ENCODE measurements at regions not wholly inside any gene's neighbourhood (a gene's known extent, or its start where the extent isn't known, plus 50 kb on each side); places are given as distances from the start of the nearest gene placed in this dataset.

DNA sequence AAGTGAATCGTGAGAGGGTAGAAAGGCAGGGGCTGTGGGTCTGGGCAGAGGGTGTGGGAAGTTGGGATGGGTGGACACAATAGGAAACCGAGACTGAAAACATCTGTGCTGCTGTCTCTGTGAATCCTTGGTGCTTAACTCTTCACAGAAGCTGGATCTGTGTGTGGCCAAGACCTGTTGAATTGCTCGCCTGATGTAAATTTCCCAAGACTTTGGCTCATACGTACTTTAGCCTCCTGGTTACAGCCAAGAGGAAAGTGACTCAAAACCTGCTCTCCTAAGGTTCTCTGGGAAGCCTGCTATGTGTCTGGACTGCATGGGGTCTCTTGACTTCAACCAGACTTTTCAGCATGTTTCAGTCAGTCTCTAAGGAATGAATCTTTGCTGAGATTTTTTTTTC is 270.3 kb downstream of the RWDD3 start:
- no peaks in the 10 kb centered on the region for H3K36me3 ChIP-seq (ENCODE audit: low read depth)
- no peaks in the 10 kb centered on the region for H3K9me3 ChIP-seq
- intact Hi-C loops (cut with DNase I, micrococcal nuclease), result no loop called here
- TF ChIP-seq, protein P1, sequence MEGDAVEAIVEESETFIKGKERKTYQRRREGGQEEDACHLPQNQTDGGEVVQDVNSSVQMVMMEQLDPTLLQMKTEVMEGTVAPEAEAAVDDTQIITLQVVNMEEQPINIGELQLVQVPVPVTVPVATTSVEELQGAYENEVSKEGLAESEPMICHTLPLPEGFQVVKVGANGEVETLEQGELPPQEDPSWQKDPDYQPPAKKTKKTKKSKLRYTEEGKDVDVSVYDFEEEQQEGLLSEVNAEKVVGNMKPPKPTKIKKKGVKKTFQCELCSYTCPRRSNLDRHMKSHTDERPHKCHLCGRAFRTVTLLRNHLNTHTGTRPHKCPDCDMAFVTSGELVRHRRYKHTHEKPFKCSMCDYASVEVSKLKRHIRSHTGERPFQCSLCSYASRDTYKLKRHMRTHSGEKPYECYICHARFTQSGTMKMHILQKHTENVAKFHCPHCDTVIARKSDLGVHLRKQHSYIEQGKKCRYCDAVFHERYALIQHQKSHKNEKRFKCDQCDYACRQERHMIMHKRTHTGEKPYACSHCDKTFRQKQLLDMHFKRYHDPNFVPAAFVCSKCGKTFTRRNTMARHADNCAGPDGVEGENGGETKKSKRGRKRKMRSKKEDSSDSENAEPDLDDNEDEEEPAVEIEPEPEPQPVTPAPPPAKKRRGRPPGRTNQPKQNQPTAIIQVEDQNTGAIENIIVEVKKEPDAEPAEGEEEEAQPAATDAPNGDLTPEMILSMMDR (IDR thresholded peaks at IDR 0.05), result no peak
- DNase-seq, result no peak
- ATAC-seq, result no peak
- no peak overlapping the region for H3K4me3 ChIP-seq
- no peaks in the 10 kb centered on the region for H3K4me1 ChIP-seq (ENCODE audit: low read depth)

DNA sequence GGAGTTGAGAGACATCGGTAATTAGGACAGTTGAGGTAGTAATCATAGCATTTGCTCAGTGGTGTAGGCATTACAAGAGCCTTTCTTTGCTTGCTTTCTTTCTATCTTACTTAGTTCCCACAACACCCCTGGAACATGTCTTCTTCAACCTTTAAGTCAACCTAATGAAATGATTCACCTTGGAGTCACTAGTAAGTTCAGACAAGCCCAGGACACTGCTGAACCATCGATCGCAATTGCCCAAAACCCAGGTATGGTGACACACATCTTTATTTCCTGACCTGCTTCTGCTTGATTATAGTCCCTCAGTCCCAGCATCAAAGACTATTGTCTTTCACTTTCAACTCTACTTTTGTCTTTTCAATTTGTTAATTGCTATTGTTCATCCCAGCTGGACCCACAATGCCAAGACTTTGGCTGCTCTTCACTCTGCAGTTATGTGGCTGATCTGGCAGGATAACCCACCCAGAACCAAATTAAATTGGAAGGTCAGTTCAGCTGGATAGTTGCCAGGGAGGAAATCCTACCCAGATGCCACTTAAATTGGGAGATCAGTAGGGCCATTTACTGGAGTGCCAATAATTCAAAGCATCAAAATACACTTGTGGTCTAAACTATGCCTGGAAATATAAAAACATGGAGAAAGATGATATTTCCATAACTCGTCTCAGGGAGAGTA is 272.9 kb downstream of the RWDD3 start:
- intact Hi-C loops (cut with DNase I, micrococcal nuclease), result no loop called here
- no peaks in the 10 kb centered on the region for H3K36me3 ChIP-seq (ENCODE audit: low read depth)
- TF ChIP-seq, protein P1 (IDR thresholded peaks at IDR 0.05), result no peak
- DNase-seq, result no peak
- H3K4me1 ChIP-seq (ENCODE audit: low read depth), result no peaks in the 10 kb centered on the region
- no peak overlapping the region for H3K4me3 ChIP-seq
- no peak for ATAC-seq
- no peaks in the 10 kb centered on the region for H3K9me3 ChIP-seq

DNA sequence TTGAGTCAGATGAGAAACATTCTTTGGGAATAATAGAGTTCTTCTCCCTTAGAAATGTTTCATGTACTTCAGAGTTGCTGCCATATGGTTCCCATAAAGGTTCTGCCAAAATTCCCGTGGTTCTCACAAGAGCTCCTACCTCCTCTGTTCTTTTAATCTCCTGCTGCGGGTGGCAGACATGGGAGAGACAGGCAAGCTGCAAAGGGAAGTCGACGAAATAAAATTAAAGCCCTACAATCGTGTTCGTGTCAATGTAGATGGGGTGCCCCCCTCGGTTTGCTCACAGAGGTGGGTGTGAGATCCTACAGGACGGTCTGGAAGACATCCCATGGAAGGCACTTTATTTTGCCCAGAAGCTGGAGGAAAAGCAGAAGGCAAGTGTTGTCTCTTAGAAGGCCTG is 276.0 kb downstream of the RWDD3 start:
- intact Hi-C loops (cut with DNase I, micrococcal nuclease), result no loop called here
- Histone ChIP-seq H3K4me1 (ENCODE audit: low read depth) (no peaks in the 10 kb centered on the region), H3K9me3 (no peaks in the 10 kb centered on the region), H3K4me3 (no peak overlapping the region), H3K36me3 (ENCODE audit: low read depth) (no peaks in the 10 kb centered on the region)
- TF ChIP-seq, protein P1 (IDR thresholded peaks at IDR 0.05), result no peak
- DNase-seq, result no peak
- ATAC-seq, result no peak

DNA sequence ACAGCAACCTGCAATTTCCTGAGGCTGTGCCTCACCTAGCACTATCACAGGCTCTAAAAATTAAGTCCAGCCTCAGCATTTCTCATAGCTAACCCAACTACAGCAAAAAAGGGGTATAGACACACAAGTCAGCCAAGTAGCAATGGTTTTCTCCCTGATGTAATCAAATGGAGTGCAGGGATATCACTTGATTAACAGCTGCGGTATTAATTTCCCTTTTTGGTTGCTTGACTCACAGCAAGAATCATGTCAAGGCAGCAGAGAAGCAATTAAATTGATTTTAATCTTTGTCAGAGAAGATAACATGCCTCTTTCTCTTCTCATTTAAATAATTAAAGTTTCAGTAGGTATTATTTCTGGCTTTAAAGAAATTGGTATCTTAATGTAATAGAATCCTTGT is 278.9 kb downstream of the RWDD3 start:
- TF ChIP-seq, protein P1 (IDR thresholded peaks at IDR 0.05), result no peak
- ATAC-seq, result no peak
- H3K4me3 ChIP-seq, result no peak overlapping the region
- H3K4me1 ChIP-seq (ENCODE audit: low read depth), result no peaks in the 10 kb centered on the region
- no peaks in the 10 kb centered on the region for H3K9me3 ChIP-seq
- H3K36me3 ChIP-seq (ENCODE audit: low read depth), result no peaks in the 10 kb centered on the region
- no peak for DNase-seq
- intact Hi-C loops (cut with DNase I, micrococcal nuclease), result no loop called here

DNA sequence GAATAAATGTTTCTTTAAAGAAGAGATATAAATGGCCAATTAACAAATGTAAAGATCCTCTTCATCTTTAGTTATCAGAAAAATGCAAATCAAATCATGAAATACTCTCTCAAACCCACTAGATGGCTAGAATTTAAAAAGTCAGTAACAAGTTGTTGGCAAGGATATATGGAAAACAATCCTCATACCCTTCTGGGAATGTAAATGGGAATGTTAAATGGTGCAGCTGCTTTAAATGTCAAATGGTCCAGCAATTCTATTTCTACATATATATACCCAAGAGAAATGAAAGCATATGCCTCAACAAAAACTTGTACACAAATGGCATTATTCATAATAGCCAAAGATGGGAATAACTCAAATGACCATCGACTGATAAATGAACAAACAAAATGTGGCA is 283.5 kb downstream of the RWDD3 start:
- DNase-seq (no peak), ATAC-seq (no peak)
- H3K36me3 ChIP-seq (ENCODE audit: low read depth), result no peaks in the 10 kb centered on the region
- TF ChIP-seq, protein P1 (IDR thresholded peaks at IDR 0.05), result no peak
- H3K4me1 ChIP-seq (ENCODE audit: low read depth), result no peaks in the 10 kb centered on the region
- H3K9me3 ChIP-seq, result peaks cover 2% of the 10 kb centered on the region
- intact Hi-C loops (cut with DNase I, micrococcal nuclease), result no loop called here
- no peak overlapping the region for H3K4me3 ChIP-seq

DNA sequence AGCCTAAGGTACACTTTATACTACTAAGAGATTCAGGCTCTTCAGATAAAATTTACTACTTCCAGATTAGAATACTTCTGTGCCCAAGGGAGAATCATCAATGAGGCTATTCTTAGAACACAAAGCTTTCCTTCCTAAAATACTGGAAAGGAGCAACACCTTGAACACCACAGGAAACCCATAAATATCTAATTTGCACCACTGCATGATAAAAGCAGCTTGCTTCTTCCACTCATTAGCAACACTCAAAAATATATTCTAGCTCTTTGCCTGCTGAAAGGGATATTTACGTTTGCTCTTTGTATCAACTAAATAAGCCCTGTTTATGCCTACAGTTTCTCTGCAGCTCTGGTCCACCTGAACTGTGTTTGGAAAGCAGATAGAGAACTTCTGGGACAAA is 284.3 kb downstream of the RWDD3 start:
- Histone ChIP-seq H3K9me3 (peaks cover 2% of the 10 kb centered on the region), H3K36me3 (ENCODE audit: low read depth) (no peaks in the 10 kb centered on the region), H3K4me3 (no peak overlapping the region), H3K4me1 (ENCODE audit: low read depth) (no peaks in the 10 kb centered on the region)
- no peak for DNase-seq
- ATAC-seq, result no peak
- intact Hi-C loops (cut with DNase I, micrococcal nuclease), result no loop called here
- TF ChIP-seq, protein P1 (IDR thresholded peaks at IDR 0.05), result no peak

Data from mucosa of descending colon (tissue), 3 donors.